ENCODE measurements at regions not wholly inside any gene's neighbourhood (a gene's known extent, or its start where the extent isn't known, plus 50 kb on each side); places are given as distances from the start of the nearest gene placed in this dataset.
"Not testable (repeated sequence)": the region's sequence is repeated elsewhere in the genome, so short reads cannot be mapped to it uniquely, and the experiment has no call there.

DNA sequence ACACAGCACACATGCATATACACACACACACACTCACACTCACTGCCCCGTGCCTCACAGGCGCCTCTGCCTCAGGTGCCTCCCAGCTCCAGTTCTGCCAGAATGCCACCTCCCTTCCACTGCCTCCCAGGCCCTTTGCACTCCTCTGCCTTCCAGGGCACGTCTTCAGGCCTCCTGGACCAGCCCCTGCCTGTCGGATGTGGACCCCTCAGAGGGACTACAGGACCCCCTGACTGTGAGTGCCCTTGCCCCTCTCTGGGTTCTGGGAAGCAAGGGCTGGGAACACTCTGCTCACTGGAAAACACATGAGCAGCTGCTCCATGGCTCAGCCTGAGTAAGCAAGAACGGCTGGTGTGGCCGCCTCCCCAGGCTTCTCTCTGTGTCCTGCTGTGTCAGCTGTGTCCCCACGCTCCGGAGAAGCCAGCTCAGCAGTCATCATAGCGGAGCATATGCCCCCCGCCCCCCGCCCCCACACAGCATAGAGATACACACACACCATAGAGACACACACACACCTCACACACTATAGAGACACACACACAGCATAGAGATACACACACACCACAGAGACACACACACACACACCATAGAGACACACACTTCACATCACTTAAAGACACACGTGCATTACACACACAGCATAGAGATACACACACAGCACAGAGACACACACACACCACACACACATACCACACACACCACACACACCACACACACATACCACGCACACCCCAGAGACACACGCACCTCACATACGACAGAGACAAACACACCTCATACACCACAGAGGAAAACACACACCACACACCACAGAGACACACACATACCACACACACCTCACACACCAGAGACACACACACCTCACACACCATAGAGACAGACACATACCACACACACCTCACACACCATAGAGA is 271.3 kb downstream of the CYRIA start:
- H3K9me3 ChIP-seq (ENCODE audit: control insufficient read depth, low read length, poor library complexity, severe bottlenecking): peaks cover 2% of the 10 kb centered on the region
- Mint-ChIP-seq H3K4me3 (no peak overlapping the region), H3K27me3 (no peaks in the 10 kb centered on the region), H3K4me1 (no peaks in the 10 kb centered on the region), H3K27ac (no peak overlapping the region), H3K36me3 (ENCODE audit: low read depth) (no peaks in the 10 kb centered on the region)
- no peak for DNase-seq
- no peak for ATAC-seq

DNA sequence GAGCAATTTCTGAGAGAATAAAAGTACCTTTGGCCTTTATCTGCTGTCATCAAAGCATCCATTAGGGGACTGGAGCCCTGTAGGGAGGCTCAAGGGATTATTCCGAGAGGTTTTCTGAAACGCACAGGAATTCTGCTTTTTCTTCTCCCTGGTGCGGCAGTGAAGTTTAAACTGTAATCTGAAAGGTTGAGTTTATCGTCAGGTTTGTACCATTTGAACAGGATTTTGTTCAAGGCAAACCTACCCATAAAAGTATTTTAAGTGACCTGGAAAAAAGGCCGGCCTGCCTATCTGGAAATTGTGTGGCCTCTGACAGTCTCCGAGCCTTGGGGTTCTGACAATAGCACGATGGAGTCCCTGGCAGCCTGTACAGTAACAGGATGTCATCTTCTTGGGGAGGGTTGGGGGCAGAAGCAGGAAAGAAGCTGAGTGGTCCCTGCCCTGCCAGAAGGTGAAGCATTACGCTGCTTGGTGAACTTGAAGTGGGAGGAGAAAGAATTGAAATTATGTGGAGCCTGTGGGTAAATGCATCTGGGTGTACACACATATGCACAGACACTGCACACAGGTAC is 272.0 kb downstream of the CYRIA start:
- H3K27me3 Mint-ChIP-seq: no peaks in the 10 kb centered on the region
- H3K4me3 Mint-ChIP-seq: no peak overlapping the region
- DNase-seq: no peak
- no peaks in the 10 kb centered on the region for H3K4me1 Mint-ChIP-seq
- no peaks in the 10 kb centered on the region for H3K36me3 Mint-ChIP-seq (ENCODE audit: low read depth)
- peaks cover 2% of the 10 kb centered on the region for H3K9me3 ChIP-seq (ENCODE audit: control insufficient read depth, low read length, poor library complexity, severe bottlenecking)
- no peak for ATAC-seq
- H3K27ac Mint-ChIP-seq: no peak overlapping the region

DNA sequence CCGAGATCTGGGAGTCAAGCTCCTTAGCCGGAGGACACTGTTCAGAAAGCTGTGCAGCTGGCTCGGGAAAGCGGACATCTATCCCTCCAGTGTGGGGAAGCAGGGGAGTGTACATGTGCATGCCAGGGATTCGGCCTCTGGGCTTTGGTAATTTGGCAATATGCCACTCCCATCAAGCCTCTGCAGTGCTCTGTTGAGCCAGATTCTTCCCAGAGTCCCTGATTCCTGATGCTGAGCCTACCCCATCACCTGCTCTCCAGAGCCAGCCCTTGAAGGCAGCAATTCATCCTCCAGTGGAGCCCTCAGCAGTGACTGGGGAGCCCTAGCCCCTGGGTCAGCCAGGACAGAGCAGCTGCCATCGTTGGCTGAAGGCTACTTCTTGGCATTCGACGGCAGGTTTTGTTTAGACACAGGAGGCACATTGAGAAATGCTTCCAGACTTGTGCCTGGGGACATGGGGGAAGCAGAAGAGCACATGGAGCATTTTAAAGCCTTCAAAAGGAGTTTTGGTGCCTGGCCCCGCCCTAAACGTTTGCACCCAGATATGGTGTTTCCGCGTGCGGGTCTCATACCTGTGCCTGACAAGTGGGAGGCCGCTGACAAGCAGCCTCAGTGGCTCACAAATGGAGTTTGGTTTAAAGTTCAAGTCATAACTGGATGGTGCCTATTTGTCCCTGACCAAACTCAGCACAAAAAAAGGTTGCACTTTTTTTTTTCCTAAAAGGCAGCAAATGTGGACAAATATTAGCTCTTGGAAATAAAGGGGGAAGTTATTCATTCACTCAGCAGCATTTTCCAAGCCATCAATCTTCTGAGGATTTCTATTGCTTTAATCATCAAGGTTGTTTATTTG is 272.8 kb downstream of the CYRIA start:
- Mint-ChIP-seq H3K27me3 (no peaks in the 10 kb centered on the region), H3K4me3 (no peak overlapping the region), H3K27ac (no peak overlapping the region), H3K4me1 (no peaks in the 10 kb centered on the region), H3K36me3 (ENCODE audit: low read depth) (no peaks in the 10 kb centered on the region)
- ATAC-seq (no peak), DNase-seq (no peak)
- peaks cover 2% of the 10 kb centered on the region for H3K9me3 ChIP-seq (ENCODE audit: control insufficient read depth, low read length, poor library complexity, severe bottlenecking)

DNA sequence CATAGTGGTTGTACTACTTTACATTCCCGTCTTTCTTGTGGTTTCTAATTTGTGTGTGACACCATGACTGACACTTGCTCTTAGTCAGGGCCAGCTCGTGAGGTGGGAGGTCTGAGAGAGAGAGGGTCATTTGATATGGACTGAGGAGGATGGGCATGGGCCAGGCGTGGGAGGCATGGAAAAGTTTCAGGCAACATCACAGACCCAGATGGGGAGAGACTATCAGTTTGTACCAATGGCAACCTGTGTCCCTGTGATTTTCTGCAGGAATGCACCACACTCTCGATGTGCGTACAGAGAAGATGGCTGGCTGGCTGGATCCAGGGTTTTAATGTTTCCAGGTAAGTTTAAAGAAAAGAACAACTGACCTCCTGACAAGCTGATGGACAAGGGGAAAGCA is 273.6 kb downstream of the CYRIA start:
- DNase-seq (no peak), ATAC-seq (no peak)
- no peak overlapping the region for H3K27ac Mint-ChIP-seq
- H3K4me3 Mint-ChIP-seq: no peak overlapping the region
- H3K27me3 Mint-ChIP-seq: no peaks in the 10 kb centered on the region
- H3K36me3 Mint-ChIP-seq (ENCODE audit: low read depth): no peaks in the 10 kb centered on the region
- no peaks in the 10 kb centered on the region for H3K4me1 Mint-ChIP-seq
- peaks cover 2% of the 10 kb centered on the region for H3K9me3 ChIP-seq (ENCODE audit: control insufficient read depth, low read length, poor library complexity, severe bottlenecking)

DNA sequence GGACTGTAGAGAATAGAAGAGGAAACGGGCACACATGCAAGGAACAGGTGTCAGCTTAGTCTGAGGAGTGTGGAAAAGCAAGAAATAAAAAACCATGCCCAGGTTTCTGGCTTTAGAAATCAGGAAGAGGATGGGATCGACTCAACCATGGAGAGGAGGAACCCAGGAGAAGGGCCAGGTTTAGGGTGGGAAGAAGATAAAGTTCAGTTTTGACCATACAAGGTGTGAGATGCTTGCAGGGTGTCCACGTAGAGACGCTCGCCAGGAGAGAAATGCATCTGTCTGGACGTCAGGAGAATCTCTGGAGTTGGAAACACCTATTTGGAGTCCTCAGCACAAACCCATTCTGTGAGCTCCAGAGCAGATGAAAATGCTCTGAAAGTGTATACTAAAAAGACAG is 275.1 kb downstream of the CYRIA start:
- DNase-seq (no peak), ATAC-seq (no peak)
- Mint-ChIP-seq H3K27me3 (no peaks in the 10 kb centered on the region), H3K4me3 (no peak overlapping the region), H3K4me1 (no peaks in the 10 kb centered on the region), H3K27ac (no peak overlapping the region), H3K36me3 (ENCODE audit: low read depth) (no peaks in the 10 kb centered on the region)
- H3K9me3 ChIP-seq (ENCODE audit: control insufficient read depth, low read length, poor library complexity, severe bottlenecking): peaks cover 2% of the 10 kb centered on the region

- no peak for DNase-seq
- Mint-ChIP-seq H3K4me3 (no peak overlapping the region), H3K36me3 (ENCODE audit: low read depth) (no peaks in the 10 kb centered on the region), H3K4me1 (no peaks in the 10 kb centered on the region), H3K27me3 (no peaks in the 10 kb centered on the region), H3K27ac (no peak overlapping the region)
- no peak for ATAC-seq
- peaks cover 2% of the 10 kb centered on the region for H3K9me3 ChIP-seq (ENCODE audit: control insufficient read depth, low read length, poor library complexity, severe bottlenecking)
Observed at GRCh38 chr2:16389611-16390010, 276.0 kb downstream of the CYRIA start.

DNA sequence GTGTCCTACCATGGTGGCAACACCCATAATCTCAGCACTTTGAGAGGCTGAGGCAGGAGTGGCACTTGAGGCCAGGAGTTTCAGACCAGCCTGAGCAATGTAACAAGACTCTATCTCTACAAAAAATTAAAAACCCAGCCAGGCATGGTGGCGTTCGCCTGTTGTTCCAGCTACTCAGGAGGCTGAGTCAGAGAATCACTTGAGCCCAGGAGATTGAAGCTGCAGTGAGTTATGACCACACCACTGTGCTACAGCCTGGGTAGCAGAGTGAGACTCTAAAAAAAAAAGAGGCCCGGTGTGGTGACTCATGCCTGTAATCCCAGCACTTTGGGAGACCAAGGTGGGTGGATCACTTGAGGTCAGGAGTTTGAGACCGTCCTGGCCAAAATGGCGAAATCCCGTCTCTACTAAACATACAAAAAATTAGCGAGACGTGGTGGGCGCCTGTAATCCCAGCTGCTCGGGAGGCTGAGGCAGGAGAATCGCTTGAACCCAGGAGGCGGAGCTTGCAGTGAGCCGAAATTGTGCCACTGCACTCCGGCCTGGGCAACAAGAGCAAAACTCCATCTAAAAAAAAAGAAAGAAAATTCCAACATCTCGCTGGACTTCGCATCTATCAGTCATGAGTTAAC is 277.3 kb downstream of the CYRIA start:
- not testable (repeated sequence) for DNase-seq; H3K27me3 Mint-ChIP-seq; H3K4me3 Mint-ChIP-seq; H3K36me3 Mint-ChIP-seq (ENCODE audit: low read depth); ATAC-seq; H3K9me3 ChIP-seq (ENCODE audit: control insufficient read depth, low read length, poor library complexity, severe bottlenecking); H3K27ac Mint-ChIP-seq; H3K4me1 Mint-ChIP-seq

DNA sequence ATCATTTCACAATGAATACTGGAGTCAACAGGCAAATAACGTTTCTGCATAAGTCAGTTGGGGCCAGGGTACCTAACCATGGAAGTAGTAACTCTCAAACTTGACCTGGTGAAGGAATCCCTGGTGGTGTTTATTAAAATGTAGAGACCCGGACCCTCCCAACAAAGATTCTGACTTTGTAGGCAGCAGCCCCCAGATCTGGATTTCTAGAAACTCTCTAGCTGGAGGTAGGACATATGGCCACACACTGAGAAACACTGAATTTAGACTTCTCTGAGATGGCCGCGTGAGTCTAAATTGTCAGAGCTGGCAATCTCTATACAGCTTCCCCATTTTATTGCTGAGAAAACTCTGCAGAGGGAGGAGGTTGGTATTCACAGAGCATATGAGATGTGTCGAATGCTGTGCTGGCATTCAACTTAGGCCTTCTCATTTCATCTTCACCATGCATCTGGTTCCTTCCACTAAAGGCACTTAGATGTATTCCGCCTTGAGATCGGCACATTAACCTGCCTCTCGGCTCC is 278.1 kb downstream of the CYRIA start:
- H3K27me3 Mint-ChIP-seq: no peaks in the 10 kb centered on the region
- H3K4me3 Mint-ChIP-seq: no peak overlapping the region
- ATAC-seq (no peak), DNase-seq (no peak)
- H3K4me1 Mint-ChIP-seq: no peaks in the 10 kb centered on the region
- no peak overlapping the region for H3K27ac Mint-ChIP-seq
- H3K36me3 Mint-ChIP-seq (ENCODE audit: low read depth): no peaks in the 10 kb centered on the region
- peaks cover 2% of the 10 kb centered on the region for H3K9me3 ChIP-seq (ENCODE audit: control insufficient read depth, low read length, poor library complexity, severe bottlenecking)

GRCh38 chr2:16386431-16386830 is 279.2 kb downstream of the CYRIA start:
- H3K27ac Mint-ChIP-seq: no peak overlapping the region
- H3K4me3 Mint-ChIP-seq: no peak overlapping the region
- H3K4me1 Mint-ChIP-seq: no peaks in the 10 kb centered on the region
- H3K9me3 ChIP-seq (ENCODE audit: control insufficient read depth, low read length, poor library complexity, severe bottlenecking): peaks cover 2% of the 10 kb centered on the region
- ATAC-seq (no peak), DNase-seq (no peak)
- H3K27me3 Mint-ChIP-seq: no peaks in the 10 kb centered on the region
- H3K36me3 Mint-ChIP-seq (ENCODE audit: low read depth): no peaks in the 10 kb centered on the region

- ATAC-seq (no peak), DNase-seq (no peak)
- peaks cover 2% of the 10 kb centered on the region for H3K9me3 ChIP-seq (ENCODE audit: control insufficient read depth, low read length, poor library complexity, severe bottlenecking)
- Mint-ChIP-seq H3K27me3 (no peaks in the 10 kb centered on the region), H3K4me1 (no peaks in the 10 kb centered on the region), H3K4me3 (no peak overlapping the region), H3K27ac (no peak overlapping the region), H3K36me3 (ENCODE audit: low read depth) (no peaks in the 10 kb centered on the region)
Observed at GRCh38 chr2:16386031-16386430, 279.6 kb downstream of the CYRIA start.

DNA sequence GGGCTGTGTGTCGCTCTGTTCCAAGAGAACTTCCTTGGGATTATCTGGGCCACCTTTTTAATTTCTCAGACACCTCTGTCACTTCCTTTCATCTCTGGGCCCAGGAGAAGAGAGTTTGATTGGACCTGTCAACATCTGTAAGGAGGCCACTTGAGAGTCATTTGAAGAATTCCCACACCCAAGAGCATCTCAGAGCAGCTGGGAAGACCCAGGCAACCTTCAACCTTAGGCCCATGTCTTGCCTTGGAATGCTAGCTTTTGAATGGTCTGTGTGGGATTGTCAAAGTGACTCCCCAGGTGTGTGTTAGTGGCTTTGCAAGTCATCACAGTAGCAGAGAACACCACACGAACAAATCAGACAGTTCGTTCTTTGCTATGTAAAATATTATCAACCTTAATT is 280.3 kb downstream of the CYRIA start:
- no peak overlapping the region for H3K27ac Mint-ChIP-seq
- no peaks in the 10 kb centered on the region for H3K36me3 Mint-ChIP-seq (ENCODE audit: low read depth)
- H3K9me3 ChIP-seq (ENCODE audit: control insufficient read depth, low read length, poor library complexity, severe bottlenecking): peaks cover 2% of the 10 kb centered on the region
- H3K4me3 Mint-ChIP-seq: no peak overlapping the region
- no peak for DNase-seq
- no peaks in the 10 kb centered on the region for H3K27me3 Mint-ChIP-seq
- ATAC-seq: no peak
- H3K4me1 Mint-ChIP-seq: no peaks in the 10 kb centered on the region

GRCh38 chr2:16383411-16383810 is 282.2 kb downstream of the CYRIA start:
- Mint-ChIP-seq H3K27me3 (no peaks in the 10 kb centered on the region), H3K36me3 (ENCODE audit: low read depth) (no peaks in the 10 kb centered on the region), H3K27ac (no peak overlapping the region), H3K4me3 (no peak overlapping the region), H3K4me1 (no peaks in the 10 kb centered on the region)
- DNase-seq (no peak), ATAC-seq (no peak)
- H3K9me3 ChIP-seq (ENCODE audit: control insufficient read depth, low read length, poor library complexity, severe bottlenecking): no peaks in the 10 kb centered on the region

GRCh38 chr2:16382451-16382850 is 283.2 kb downstream of the CYRIA start:
- no peaks in the 10 kb centered on the region for H3K9me3 ChIP-seq (ENCODE audit: control insufficient read depth, low read length, poor library complexity, severe bottlenecking)
- ATAC-seq: no peak

More at GRCh38 chr2:16382451-16382850, 283.2 kb downstream of the CYRIA start:
- Mint-ChIP-seq H3K4me1 (no peaks in the 10 kb centered on the region), H3K27me3 (no peaks in the 10 kb centered on the region), H3K27ac (no peak overlapping the region), H3K36me3 (ENCODE audit: low read depth) (no peaks in the 10 kb centered on the region), H3K4me3 (no peak overlapping the region)
- DNase-seq: no peak

Data from T-helper 17 cell (primary cell).